Peyer's patch (tissue), 4 donors: ENCODE measurements at regions not wholly inside any gene's neighbourhood (a gene's known extent, or its start where the extent isn't known, plus 50 kb on each side); places are given as distances from the start of the nearest gene placed in this dataset.

Source experiments
- CTCF ChIP-seq, 6 experiments: fragments of 450-650 bp in 4 of 6; fragments of 200-600 bp in 2 of 6; sonication (generic) in 1 of 6; IDR thresholded peaks; one replicate each; pipeline ENCODE4 v1.5.1; 2017 to 2019; ENCODE audit warnings: antibody characterized with exemption in 6 of 6, mild to moderate bottlenecking in 3 of 6, moderate library complexity in 1 of 6
- POLR2A ChIP-seq, 2 donors: fragments of 450-650 bp; IDR thresholded peaks; one replicate each; pipeline ENCODE4 v1.5.1; 2017; ENCODE audit warnings: antibody characterized with exemption in 2 of 2, mild to moderate bottlenecking in 2 of 2, moderate library complexity in 2 of 2

- TF ChIP-seq CTCF (IDR thresholded peaks at IDR 0.05) (no peak), POLR2A (IDR thresholded peaks at IDR 0.05) (no peak)
These were observed 1454.9 kb downstream of the HACE1 start for GRCh38 chr6:103404799-103405198.
